HG03442 (cell line): ENCODE measurements at regions not wholly inside any gene's neighbourhood (a gene's known extent, or its start where the extent isn't known, plus 50 kb on each side); places are given as distances from the start of the nearest gene placed in this dataset.

Source experiments
- ATAC-seq: cut with Tn5 transposase; IDR thresholded peaks from one replicate; pipeline ENCODE4 v1.9.1; 2021; ENCODE audit warnings: mild to moderate bottlenecking, moderate library complexity; ENCODE audit not compliant: unreplicated experiment

DNA sequence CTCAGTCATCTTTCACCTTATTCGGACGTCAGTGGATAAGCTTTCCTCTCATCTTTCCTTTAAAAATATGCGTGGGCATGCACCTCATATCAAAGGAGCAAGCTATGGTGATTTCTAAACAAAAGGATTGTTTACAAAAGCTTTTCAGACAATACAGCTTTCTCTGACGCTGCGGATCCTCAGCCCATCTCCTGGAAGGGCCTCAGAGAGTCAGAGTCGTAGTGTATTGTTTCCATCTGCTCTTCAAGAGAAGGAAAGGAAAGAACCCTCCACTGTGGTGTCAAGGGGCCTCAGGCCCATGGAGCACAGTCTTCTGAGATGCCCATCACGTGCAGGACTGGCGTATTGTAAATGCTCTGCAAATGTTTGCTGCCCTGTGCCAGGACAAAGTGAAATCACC is 163.4 kb upstream of the MAP1B start:
- ATAC-seq: no peak

DNA sequence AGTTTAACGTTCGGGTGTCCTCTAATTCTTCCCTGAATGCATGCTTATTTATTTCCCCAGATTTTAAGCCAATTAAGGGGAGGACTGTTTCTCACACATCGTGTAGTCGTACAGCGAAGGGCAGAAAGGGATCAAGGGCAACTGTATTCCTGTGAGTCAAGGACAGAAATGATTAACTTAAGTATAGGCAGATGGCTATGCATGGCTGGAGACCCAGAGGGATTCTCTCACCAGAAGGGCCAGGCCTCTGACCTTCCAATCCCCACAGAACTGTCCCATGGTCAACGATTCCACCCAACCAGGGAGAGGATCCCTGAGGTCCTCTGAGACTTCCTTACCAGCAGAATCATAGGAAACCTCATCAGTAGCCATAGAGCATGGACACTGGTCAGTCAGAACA is 161.8 kb upstream of the MAP1B start:
- no peak for ATAC-seq

DNA sequence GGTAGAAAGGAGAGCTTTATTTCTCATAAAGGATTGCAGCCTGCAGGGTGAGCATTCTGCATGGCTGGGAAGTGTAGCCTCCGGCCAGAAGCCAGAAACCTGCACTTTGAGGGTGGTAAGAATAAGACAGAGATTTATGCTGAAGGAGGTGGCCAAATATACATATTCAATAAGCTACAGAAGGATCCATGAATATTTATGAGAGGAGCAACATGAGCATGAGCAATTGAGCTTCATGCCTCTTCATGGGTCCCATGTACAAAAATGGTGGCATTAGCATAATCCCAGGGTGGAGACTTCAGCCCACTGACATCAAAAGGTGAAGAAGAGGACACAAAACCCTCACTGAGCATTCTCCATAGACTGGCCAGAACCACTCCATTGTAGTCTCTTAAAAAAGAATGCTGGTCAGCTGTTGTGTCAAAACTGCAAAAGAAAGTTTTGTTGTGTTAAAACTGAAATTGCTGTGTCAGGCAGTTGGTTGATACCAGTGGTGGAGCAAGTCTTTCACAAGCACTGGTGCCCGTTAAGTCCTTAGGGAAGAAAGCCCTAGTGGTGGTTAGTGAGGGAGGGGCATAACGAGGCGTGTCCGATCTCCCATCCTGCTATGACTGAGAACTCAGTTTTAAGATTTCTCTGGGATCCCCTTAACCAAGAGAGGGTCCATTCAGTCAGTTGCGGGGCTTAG is 160.8 kb upstream of the MAP1B start:
- no peak for ATAC-seq

DNA sequence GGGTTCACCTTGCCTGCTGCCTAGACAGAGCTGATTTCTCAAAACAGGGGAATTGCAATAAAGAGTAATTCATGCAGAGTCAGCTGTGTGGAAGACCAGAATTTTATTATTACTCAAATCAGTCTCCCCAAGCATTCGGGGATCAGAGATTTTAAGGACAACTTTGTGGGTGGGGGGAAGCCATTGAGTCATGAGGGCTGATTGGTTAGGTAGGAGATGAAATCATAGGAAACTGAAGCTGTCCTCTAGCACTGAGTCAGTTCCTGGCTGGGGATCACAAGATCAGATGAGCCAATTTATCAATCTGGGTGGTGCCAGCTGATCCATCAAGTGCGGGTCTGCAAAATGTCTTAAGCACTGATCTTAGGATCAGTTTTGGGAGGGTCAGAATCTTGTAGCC is 159.1 kb upstream of the MAP1B start:
- ATAC-seq: no peak

DNA sequence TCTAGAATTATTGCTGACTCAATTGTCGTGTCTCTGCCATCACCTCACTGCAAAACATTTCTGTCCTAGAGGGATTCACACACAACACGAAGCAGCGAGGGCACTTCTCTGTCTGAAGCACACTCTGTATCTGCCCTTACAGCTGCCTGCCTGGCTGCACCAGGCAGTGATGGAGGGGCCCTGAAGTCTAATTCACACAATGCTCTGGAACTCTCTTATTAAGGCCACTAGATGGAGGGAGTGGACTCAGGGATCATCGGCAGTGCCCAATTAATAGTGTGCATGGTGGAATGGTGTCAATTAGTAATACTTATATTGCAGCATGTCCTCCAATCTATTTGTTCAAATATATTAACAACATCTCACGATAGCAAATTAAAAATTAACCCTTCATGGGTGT is 157.5 kb upstream of the MAP1B start:
- no peak for ATAC-seq

DNA sequence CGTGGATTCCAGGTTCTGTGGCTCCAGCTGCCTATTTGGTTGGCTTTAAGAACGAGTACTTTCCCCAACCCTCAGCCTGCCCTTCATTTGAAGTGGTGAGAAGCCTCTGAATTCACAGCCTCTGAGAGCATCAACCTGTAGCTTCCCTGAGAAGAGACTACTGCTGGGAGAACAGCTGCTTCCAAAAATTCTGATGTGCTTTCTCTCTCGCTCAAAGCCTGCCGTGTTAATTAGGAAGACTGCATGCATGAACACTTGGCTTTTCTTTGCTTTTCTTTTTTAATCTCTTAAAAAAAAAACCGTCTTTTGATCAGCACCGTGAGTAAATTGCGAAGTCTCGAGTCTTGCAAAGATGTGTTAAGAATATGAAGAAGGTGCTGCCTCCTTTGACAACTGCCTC is 153.4 kb upstream of the MAP1B start:
- no peak for ATAC-seq

DNA sequence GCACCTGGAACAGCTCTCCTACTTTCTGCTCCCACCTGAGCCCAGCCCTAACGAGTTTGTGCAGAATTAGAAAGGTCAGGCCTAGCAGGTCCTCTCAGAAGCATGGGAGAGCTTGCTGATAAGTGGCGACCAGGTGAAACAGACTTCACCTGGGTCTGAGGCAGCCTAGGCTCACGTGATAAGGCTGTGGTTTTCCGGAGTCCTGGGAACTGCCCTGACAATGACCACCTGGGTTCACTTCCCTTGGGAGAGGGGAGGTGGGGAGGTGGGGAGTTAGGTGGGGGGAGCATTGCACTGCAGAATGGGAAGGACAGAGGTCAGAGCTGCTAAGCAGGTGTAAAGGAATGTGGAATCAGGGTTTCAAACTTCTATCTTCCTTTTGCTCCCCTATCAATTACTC is 152.9 kb upstream of the MAP1B start:
- ATAC-seq: no peak

DNA sequence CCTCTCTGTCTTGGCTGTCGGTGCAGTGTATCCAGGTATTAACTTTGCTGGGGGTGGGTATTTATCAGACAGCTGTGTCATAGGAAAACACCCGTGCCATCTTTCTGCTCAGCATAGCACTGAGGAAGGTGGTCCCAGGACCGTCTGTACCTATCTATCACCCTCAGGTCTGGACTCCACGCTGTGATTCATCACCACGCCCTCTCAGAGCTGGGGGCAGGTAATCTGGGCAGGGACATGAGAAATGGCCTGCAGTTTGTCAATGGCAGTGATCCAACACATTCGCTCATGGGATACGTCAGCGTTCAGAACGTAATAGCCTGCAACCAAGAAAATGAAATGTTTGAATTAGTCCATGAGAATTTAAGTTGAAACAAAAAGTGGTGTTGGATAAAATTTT is 151.6 kb upstream of the MAP1B start:
- no peak for ATAC-seq

DNA sequence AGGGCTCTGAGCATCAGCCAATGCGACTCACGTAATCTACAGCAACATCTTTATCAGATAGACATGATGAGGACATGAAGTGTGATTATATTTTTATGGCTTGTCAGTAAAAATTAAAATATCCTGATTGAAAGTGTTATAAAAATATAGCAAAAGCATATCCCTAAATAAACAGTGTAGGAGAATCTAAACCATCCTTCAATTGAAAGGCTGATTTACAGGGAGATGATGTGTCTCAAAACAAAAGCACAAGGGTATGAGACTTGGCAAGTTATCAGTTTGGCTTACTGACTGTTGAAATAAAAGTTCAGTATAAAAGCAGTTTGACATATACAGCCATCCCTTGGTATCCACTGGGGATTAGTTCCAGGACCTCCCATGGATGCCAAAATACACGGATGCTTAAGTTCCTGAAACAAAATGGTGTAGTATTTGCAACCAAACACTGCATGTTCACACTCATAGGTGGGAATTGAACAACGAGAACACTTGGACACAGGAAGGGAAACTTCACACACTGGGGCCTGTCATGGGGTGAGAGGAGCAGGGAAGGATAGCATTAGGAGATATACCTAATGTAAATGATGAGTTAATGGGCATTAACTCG is 149.9 kb upstream of the MAP1B start:
- ATAC-seq: no peak

DNA sequence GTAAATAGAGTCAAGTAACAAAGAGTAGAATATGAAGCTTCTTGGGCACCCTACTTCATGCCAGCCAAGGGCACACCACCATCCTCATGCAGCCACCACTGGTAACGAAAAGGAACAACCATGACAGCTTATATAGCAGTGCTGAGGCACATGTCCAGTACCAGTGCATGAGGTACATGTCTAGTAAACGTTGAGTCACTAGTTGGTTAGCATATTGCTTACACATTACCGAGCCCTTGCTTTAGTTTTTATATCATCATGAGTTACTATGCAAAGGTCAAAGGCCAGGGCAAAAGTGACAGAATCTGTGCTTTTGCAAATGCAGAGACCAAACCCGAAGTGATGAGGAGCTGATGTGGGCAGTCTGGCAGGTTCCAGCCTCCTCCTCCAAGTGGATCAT is 147.1 kb upstream of the MAP1B start:
- no peak for ATAC-seq

DNA sequence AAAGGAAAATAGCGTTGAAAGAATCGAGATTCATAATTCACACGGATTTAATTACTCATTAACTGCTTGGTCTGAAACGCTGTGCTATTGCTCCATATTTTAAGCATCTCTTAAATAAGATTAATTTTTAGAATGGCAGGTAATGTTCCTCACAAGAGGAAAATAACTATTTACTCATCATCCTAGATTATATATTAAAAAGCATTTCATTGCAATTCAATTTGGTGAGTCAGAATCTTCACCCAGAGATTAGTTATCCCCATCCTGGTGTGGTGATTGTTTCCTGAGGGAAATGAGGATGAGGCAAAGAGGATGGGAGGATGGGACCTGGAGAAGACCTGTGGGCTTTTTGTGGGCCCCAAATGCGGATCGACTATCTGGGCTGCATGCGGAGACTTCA is 145.5 kb upstream of the MAP1B start:
- ATAC-seq: no peak

DNA sequence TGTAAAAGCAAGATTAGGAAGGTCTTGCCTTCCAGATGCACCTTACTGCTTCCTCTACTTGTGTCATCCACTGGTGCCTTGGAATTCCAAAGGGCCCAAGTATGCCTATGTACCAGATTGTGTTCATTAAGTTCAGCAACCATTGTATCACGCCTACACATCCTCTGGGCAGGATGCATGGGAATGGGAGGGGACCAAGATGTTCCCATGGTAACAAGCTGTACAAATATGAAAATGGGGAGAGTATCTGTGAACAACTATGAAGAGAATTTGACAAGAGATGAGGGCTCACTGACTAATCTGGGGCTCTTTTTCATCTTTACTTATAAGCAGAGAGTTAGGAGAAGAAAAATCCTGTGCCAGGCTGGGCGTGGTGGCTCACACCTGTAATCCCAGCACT is 137.8 kb upstream of the MAP1B start:
- ATAC-seq: no peak

DNA sequence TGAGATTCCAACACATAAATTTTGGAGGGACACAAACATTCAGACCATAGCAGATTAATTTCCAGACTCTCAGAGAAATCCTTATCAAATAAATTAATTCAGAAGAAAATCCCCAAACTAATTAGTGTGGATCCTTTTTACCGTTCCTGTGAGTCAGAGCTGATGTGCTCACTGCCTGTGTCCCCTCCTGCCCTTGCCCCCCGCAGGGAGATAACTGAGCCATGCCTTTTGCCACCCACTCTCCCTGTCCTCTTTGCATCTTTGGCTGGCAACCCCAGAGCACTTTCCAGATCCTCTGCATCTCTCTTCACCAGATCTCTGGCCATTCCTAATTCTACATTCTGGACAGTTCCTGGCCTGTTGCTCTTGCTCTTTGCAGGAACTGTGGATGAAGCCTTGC is 135.4 kb upstream of the MAP1B start:
- no peak for ATAC-seq

DNA sequence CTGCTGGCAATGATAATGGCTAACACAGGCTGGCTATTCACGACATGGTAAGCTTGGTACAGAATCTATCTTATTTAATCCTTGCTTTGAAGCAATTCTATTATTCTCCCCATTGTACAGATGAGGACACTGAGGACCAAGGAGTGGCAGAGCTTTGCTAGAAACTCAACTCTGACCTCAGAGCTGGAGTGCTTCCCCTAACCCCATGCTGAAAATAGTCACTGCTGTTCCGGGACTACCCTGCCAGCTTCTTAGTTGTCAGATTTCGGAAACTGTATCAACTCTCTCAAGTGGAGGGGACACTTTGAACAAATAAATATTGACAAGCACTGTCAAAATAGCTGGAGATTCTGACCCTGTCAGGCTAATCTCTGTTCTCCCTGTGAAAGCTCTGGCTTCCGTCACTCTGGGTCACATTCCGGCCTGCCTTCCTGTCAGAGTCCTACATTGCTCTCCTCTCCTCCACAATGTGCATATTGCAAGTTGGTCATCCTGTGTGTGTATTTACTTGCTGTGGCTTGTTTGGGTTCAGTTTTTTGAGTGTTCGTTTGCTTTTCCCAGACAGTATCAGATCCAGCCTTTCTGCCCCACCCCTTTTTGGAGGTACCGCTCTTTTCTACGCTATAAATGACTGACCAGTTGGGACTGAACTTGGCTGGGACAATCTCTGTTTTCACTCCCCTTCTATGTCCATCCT is 134.3 kb upstream of the MAP1B start:
- ATAC-seq: no peak

DNA sequence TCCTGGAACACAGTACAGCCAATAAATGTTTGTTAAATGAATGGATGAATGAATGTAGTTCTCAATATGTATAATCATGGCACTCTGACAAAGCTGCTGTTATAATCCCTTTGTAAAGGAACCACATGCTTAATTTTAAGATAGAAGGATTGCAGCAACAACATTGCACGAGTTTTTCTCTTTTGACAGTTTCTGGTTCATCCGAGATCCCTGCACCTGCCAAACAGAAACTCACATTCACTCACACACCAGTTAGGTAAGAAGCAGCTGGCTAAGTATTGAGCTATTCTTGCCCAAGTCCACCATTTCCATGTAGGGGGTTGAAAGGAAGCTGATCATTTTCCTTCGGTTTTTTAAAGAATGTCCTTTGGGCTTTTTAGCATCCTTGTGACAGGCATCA is 133.7 kb upstream of the MAP1B start:
- ATAC-seq: no peak

DNA sequence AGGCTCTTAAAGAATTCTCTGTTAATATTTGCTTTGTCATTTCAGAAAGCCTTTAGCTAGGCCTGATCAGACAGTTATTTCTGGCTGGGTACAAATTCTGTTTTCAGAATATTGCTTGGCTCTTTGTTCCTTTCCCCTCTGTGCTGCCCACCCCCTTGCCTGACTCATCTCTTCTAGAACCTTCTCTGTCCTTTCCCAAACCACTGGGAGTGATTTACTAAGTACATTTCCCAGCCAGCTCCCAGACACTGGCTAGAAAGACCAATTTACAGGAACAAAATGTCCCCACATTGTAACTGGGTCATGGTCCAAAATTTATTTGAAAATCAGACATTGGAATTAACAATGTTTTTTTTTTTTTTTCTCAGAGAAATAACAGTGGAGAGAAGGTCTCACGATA is 133.1 kb upstream of the MAP1B start:
- no peak for ATAC-seq

DNA sequence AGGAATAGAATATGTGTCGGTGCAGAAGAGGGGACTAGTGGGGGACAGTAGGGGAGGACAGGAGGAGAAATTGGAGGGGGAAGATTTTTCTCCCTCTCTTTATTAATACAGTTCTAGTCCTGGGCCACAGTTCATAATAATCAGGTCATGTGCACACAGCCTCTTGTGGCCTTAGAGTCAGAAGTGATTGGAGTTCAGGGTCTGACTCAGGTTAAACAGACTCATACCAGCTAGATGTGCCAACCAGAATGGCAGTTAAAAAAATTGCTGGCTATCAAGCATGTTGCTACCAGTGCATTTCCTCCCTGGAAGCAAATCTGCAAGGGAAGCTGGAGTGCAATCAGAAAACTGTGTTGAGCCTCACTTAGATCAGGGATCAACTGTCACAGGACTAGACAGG is 132.7 kb upstream of the MAP1B start:
- ATAC-seq: no peak

DNA sequence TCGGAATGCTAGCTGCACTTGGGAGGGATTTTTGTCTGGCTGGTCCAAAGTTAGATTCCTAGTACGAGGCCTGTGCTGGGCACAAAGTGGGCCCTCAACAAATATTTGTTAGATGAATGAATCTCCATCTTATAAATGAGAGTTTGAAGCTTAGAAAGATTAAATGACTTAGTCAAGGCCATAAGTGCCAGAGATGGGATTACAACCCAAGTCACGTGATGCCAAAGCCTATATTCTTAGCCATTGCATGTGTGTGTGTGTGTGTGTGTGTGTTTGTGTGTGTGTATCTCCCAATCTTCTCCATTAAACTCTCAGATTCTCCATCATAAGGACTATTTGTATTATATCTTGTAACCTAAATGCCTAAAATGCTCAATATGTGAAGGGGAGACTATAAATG is 130.8 kb upstream of the MAP1B start:
- ATAC-seq: no peak

DNA sequence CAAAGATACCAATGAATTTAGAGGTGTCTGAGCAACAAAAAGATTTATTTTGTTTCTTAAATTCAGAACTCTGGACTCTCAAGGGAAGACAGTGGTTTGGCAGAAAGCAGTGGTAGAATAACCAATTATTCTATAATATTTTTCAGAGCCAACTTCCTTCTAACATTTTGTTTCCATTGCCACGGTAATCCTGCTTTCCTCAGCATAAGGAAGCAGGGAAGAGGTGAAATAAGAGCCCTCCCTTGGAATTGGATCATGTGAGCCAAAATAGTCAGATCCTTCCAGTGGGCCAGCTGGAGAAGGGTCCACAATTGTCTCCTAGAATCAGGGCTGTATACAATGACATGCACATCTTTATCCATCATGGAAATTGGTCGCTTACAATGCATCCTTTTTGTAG is 130.0 kb upstream of the MAP1B start:
- ATAC-seq: no peak

DNA sequence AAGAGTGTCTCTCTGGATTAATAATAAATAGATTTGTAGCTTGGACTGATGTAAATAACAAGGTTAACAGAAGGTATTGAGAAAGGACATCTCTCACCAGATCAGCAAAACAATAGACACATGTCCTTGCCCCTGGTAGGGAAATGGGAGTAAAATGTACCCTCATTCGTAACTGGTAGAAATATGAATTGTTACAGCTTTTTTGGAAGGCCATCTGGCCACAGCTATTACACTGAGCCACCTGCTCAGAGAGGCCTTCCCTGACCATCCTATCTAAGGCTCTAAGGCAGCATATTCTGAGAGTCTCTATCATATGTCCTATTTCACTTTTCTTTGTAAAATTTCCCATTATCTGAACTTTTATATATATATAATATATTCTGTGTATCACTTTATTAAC is 129.1 kb upstream of the MAP1B start:
- no peak for ATAC-seq

DNA sequence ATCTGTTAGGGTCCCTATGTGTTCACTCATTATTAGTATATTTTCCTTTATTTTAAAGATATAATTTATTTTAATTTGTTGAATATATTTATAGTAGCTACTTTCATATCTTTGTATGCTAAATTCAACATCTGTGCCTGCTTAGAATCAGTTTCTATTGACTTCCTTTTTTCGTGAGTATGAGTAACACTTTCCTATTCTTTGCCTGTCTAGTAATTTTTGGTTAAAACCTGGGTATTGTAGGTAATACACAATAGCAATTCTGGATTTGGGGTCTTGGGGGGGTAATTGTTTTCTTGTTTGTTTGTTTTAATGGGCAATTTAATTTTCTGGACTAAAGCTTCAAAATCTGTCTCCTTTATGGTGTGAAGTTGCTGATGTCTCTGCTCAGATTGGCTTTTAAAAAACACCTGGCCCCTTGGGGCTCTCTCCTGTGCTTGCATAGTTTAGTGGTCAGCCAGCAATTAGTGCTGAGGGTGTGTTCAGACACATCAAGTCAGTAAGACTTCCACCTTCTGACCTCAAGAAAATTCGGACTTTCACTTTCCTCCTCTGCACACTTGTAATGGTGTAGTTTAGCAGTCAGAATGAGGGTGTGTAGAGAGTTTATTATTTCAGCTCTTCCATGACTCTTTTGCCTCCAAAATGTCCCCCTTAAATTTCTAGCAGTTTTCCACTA is 124.4 kb upstream of the MAP1B start:
- ATAC-seq: no peak

DNA sequence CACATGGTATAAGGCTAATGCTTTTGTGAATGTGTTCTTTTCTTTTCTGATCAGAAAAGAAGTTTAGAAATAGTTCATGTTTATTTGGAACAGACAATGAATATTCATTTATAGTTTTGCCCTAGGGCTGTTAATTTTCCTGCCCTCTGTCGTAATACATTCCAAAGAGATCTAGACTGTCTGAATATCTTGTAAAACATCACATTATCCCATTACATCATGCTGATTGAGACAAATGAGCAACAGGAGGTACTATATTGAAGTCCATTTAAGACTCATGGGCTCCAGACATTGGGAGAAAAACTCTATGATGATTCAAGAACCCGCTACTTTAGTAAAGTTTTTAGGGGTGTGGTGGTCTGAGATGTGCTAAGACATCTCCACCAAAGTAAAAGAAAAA is 121.2 kb upstream of the MAP1B start:
- ATAC-seq: no peak
